ENCODE measurements at regions not wholly inside any gene's neighbourhood (a gene's known extent, or its start where the extent isn't known, plus 50 kb on each side); places are given as distances from the start of the nearest gene placed in this dataset.

DNA sequence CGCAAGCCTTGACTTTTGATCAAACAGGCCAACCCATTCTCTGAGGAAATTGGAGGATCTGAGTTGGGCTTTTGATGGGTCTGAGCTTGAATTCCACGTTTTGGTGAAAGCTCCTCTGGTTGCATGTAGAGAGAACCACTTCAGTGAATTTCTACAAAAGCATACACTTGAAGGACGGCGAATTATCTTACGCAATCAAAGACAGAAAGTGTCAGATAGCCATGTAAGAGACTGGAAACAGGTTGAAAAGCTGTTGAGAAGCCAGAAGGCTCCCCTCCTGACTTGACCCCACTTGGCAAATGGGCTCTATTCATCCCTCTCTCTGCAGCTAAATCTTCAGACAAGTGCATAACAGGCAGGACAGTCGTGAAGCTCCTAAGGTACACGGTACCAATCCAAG, 809.1 kb downstream of the BCL11B start:
- no peak for DNase-seq

DNA sequence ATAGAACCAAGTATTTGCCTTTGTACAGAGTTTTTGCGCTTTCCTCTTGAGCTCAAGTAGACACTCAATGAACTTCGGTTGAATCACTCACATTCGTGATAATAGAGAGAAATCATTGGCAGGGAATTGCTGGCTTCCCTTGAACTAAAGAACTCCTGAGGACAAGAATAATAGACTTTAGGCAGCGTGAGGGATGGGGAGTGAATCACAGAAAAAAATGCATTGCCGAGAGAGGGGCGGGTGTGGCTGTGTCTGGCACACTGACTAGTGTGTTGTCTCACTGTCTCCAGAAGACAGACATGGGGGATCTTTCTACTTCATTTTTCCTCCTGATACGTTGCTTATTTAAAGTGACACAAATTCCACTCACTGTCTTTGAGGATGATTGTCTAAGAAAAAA, 805.2 kb downstream of the BCL11B start:
- DNase-seq = no peak

- DNase-seq = no peak
Observed at GRCh38 chr14:98470663-98471062, 801.3 kb downstream of the BCL11B start.

GRCh38 chr14:98474900-98475299, 797.1 kb downstream of the BCL11B start:
- DNase-seq = no peak

GRCh38 chr14:98477935-98478334, 794.1 kb downstream of the BCL11B start:
- DNase-seq = no peak

DNA sequence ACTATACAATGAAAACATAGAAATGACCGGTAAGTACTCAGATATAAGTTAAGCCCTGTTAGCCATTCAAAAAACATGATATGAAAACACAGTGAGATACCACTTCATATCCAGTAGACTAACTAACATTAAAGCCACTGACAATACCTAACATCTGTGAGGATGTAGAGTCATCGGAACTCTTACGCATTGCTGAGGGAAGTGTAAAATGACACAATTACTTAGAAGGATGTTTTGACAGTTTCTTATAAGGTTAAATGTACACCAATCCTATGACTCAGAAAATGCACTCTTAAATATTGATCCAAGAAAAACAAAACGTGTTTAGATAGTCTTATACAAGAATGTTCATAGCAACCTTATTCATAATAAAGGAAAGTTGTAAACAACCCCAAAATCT, 782.9 kb downstream of the BCL11B start:
- DNase-seq = no peak

- DNase-seq = no peak
Observed at GRCh38 chr14:98494582-98494981, 777.4 kb downstream of the BCL11B start.

GRCh38 chr14:98498019-98498885, 773.7 kb downstream of the BCL11B start:
- DNase-seq = no peak

DNA sequence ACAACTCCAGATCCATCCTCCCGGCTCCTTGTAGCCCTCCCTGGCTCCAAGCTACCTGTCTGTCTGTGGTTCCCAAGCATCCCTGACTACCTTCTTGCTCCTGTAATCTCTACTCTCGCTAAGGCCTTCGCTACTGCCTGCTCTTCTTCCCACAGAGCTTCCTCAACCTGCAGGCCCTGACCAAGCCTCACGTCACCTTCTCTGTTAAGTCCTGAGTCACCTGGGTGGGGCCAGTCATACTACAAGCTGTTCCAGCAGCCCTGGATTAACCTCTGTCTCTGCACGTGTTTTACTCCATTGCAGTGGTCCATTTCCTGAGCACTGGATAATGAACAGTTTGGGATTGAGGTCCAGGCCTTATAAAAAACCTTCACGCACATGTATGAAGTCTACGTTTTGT, 770.7 kb downstream of the BCL11B start:
- no peak for DNase-seq

DNA sequence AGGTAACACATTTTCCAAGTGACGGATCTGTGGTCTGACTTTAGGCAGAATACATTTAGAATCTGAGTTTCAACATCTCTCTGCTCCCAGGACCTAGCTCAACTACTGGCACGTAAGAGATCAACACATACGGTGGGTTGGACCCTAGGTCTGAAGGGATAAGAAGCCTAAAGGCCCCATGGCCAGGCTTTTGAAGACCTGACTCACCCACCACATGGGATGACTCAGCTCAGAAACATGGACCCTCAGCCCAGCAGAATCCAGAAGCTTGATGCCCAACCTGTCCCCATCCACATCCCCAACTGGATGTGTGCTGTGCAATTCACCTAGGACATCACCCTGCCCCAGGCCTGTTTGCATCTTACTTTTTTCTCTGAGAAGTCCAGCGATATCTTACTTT, 770.2 kb downstream of the BCL11B start:
- DNase-seq = no peak

- no peak for DNase-seq
Observed at GRCh38 chr14:98503086-98503815, 768.7 kb downstream of the BCL11B start.

DNA sequence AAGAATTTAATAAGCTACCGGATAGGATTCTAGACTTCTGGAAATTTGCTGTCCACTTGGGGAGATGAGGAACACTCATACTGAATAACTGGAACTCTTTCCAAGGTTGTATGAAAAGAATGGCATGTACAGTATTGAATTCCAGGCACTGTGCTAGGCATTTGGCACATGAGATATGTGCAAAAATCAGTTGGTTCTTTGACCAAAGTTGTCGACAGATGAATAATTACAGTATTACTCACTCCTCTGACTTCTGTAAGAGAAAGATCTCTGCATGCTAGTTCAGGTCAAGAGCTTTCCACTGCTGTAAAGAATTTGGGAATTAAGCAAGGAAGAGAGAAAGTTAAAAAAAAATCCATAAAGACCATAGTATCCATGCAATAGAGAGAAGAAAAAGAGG, 764.7 kb downstream of the BCL11B start:
- no peak for DNase-seq

DNA sequence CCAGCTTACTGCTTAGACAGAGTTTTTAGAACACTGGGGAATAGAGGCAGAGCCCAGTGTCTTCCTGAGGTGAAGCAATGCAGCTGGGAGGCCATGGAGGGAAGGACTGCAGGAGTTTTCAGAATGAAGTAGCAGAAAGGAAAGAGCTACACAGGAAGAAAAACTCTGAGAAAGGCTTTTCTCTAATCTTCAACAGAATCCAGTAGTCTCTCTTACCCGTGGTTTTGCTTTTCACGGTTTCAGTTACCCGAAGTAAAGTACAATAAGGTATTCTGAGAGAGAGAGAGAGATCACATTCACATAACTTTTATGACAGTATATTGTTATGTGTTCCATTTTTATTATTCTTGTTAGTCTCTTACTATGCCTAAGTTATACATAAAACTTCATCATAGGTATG, 761.6 kb downstream of the BCL11B start:
- DNase-seq = no peak

- DNase-seq = no peak
Observed at GRCh38 chr14:98512501-98513251, 759.3 kb downstream of the BCL11B start.

- DNase-seq = no peak
Observed at GRCh38 chr14:98513558-98513957, 758.4 kb downstream of the BCL11B start.

DNA sequence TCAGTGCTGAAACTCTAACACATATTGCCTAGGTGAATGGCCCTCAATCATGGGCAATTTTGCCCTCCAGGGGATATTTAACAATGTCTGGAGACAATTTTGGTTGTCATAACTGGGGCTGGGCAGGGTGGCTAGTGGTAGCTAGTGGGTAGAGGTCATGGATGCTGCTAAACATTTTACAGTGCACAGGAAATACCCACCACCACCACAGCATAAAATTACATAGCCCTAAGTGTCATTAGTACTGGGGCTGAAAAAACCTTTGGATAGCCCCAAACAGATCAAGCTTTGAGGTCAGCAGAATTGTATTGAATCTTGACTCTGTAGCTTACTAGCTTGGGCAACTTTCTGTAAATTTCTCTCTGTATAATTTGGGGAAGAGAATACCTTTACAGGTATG, 758.0 kb downstream of the BCL11B start:
- no peak for DNase-seq

- no peak for DNase-seq
Observed at GRCh38 chr14:98536256-98536655, 735.7 kb downstream of the BCL11B start.

- no peak for DNase-seq
Observed at GRCh38 chr14:98542316-98542715, 729.7 kb downstream of the BCL11B start.

DNA sequence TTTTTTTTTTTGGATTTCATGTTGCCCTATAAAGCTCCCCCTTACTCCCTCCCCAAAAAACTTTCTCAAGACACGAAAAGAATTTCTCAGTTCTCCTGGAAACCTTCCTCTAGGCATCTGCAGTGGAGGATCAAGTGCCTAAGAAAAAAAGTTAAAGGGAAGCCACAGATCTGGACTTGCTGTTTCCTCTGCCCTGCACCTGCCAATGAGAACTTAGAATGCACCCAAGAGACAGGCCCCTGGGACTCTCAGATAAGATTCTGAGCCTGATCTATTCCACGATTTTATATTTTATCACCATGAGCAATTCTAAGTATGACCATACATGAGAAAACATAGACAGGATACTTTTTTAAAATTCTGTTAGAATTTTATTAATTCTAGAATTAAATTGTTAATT, 728.9 kb downstream of the BCL11B start:
- no peak for DNase-seq

GRCh38 chr14:98544174-98544573, 727.8 kb downstream of the BCL11B start:
- DNase-seq = no peak

DNA sequence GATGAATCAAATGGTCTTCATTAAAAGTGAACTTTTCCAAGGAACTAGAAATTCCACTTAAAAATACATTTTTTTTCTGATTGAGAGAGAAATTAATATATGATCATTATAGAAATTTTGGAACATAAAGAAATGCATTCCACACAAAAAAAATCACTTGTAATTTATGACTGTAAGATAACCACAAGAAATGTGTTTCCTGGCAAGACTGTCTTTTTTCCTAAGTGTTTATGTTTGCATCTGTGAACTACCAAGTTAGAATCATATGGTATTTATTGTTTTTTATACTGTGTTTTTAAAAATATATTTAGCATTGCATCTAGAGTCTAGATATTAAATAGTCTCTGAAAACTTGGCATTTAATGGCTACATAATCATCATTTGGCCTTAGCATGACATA, 726.8 kb downstream of the BCL11B start:
- DNase-seq = no peak

GRCh38 chr14:98548071-98548686, 723.8 kb downstream of the BCL11B start:
- no peak for DNase-seq

DNA sequence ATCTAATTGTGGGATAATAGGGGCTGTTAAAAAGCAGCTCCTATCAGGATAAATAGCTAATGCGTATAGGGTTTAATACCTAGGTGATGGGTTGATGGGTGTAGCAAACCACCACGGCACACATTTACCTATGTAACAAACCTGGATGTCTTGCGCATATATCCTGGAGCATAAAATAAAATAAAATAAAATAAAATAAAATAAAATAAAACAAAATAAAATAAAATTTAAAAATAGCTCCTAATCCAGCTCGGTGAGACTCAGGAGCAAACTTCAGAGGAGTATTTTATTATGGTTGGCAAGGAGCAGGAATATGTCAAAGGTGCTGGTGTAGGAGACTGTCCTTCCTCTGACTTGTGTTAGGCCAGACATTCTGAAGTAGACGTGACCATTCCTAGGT, 721.0 kb downstream of the BCL11B start:
- DNase-seq = no peak

All from stimulated activated naive CD4-positive, alpha-beta T cell treated with Interleukin-2 at 50 U/mL for 16 hours (primary cell).